ENCODE measurements at regions not wholly inside any gene's neighbourhood (a gene's known extent, or its start where the extent isn't known, plus 50 kb on each side); places are given as distances from the start of the nearest gene placed in this dataset.

- no peak for DNase-seq (ENCODE audit: low spot score)
- TF ChIP-seq CTCF (IDR thresholded peaks at IDR 0.05; ENCODE audit: extremely low read depth, insufficient read depth, missing control alignments), result no peak
- in situ Hi-C loops (cut with MboI; ENCODE audit: low pct_unique_long_range_greater_than_20kb, low sequenced_read_pairs, unreplicated experiment), result no loop called here
These were observed 585.1 kb downstream of the GATA3 start for GRCh38 chr10:8639486-8640185.

- in situ Hi-C loops (cut with MboI; ENCODE audit: low pct_unique_long_range_greater_than_20kb, low sequenced_read_pairs, unreplicated experiment), result no loop called here
- DNase-seq (ENCODE audit: low spot score), result no peak
- no peak for TF ChIP-seq CTCF (IDR thresholded peaks at IDR 0.05; ENCODE audit: extremely low read depth, insufficient read depth, missing control alignments)
These were observed 585.8 kb downstream of the GATA3 start for GRCh38 chr10:8640301-8640700.

- TF ChIP-seq CTCF (IDR thresholded peaks at IDR 0.05; ENCODE audit: extremely low read depth, insufficient read depth, missing control alignments), result no peak
- DNase-seq (ENCODE audit: low spot score), result no peak
- in situ Hi-C loops (cut with MboI; ENCODE audit: low pct_unique_long_range_greater_than_20kb, low sequenced_read_pairs, unreplicated experiment), result no loop called here
These were observed 586.4 kb downstream of the GATA3 start for GRCh38 chr10:8640878-8641277.

- in situ Hi-C loops (cut with MboI; ENCODE audit: low pct_unique_long_range_greater_than_20kb, low sequenced_read_pairs, unreplicated experiment), result no loop called here
- no peak for DNase-seq (ENCODE audit: low spot score)
- no peak for TF ChIP-seq CTCF (IDR thresholded peaks at IDR 0.05; ENCODE audit: extremely low read depth, insufficient read depth, missing control alignments)
These were observed 601.8 kb downstream of the GATA3 start for GRCh38 chr10:8656261-8656660.

- TF ChIP-seq CTCF (IDR thresholded peaks at IDR 0.05; ENCODE audit: extremely low read depth, insufficient read depth, missing control alignments), result no peak
- in situ Hi-C loops (cut with MboI; ENCODE audit: low pct_unique_long_range_greater_than_20kb, low sequenced_read_pairs, unreplicated experiment), result no loop called here
- no peak for DNase-seq (ENCODE audit: low spot score)
These were observed 605.5 kb downstream of the GATA3 start for GRCh38 chr10:8659982-8660381.

- TF ChIP-seq CTCF (IDR thresholded peaks at IDR 0.05; ENCODE audit: extremely low read depth, insufficient read depth, missing control alignments), result no peak
- DNase-seq (ENCODE audit: low spot score), result no peak
- in situ Hi-C loops (cut with MboI; ENCODE audit: low pct_unique_long_range_greater_than_20kb, low sequenced_read_pairs, unreplicated experiment), result no loop called here
These were observed 607.4 kb downstream of the GATA3 start for GRCh38 chr10:8661886-8662285.

Data from GM13977 (cell line).